SU-DHL-6 (cell line): ENCODE measurements at regions not wholly inside any gene's neighbourhood (a gene's known extent, or its start where the extent isn't known, plus 50 kb on each side); places are given as distances from the start of the nearest gene placed in this dataset.
"Not testable (repeated sequence)": the region's sequence is repeated elsewhere in the genome, so short reads cannot be mapped to it uniquely, and the experiment has no call there.

ENCODE experiments used
- H2AFZ ChIP-seq: fragments of 200-600 bp; sonication (generic); 2 replicates; pipeline ENCODE4 v1.6.1; 2014; ENCODE audit warnings: low read depth, mild to moderate bottlenecking, moderate library complexity, mixed read lengths, antibody characterized with exemption, low read length; ENCODE audit not compliant: severe bottlenecking
- H3F3A ChIP-seq: fragments of 200-600 bp; shearing (Covaris generic); 2 replicates; pipeline ENCODE4 v1.6.0; 2016; ENCODE audit warnings: antibody characterized with exemption, mild to moderate bottlenecking; ENCODE audit not compliant: insufficient read depth
- H3K27ac ChIP-seq: fragments of 200-600 bp; sonication (generic); 2 replicates; pipeline ENCODE4 v1.5.1; 2016; ENCODE audit warnings: low read depth, mild to moderate bottlenecking, low read length, moderate library complexity, mixed read lengths
- H3K27me3 ChIP-seq: fragments of 200-600 bp; sonication (generic), shearing (Covaris generic); 2 replicates; pipeline ENCODE4 v1.6.0; 2014; ENCODE audit warnings: mild to moderate bottlenecking, low read length
- H3K36me3 ChIP-seq: fragments of 200-600 bp; sonication (generic); 2 replicates; pipeline ENCODE4 v1.6.1; 2014; ENCODE audit warnings: mild to moderate bottlenecking, low read length, mixed read lengths
- H3K4me2 ChIP-seq: fragments of 300-600, 200-600 bp; shearing (Covaris generic), sonication (generic); 2 replicates; pipeline ENCODE4 v1.6.0; 2014; ENCODE audit warnings: low read length, low read depth, mild to moderate bottlenecking; ENCODE audit not compliant: poor library complexity, severe bottlenecking
- H3K4me3 ChIP-seq: fragments of 200-600 bp; sonication (generic); 2 replicates; pipeline ENCODE4 v1.5.1; 2014; ENCODE audit warnings: antibody characterized with exemption, low read length, mild to moderate bottlenecking, mixed read lengths; ENCODE audit not compliant: insufficient read depth, poor library complexity, severe bottlenecking
- H3K79me2 ChIP-seq: fragments of 200-600 bp; sonication (generic); 2 replicates; pipeline ENCODE4 v1.6.1; 2014; ENCODE audit warnings: mild to moderate bottlenecking, low read length, moderate library complexity; ENCODE audit not compliant: insufficient read depth
- H3K9ac ChIP-seq: fragments of 200-600 bp; sonication (generic); 2 replicates; pipeline ENCODE4 v1.7.0; 2014; ENCODE audit warnings: mild to moderate bottlenecking, low read length
- H3K9me2 ChIP-seq: fragments of 200-600 bp; sonication (generic); replicated peaks from 2 replicates; pipeline ENCODE4 v1.6.1; 2014; ENCODE audit warnings: low read length; ENCODE audit not compliant: insufficient read depth
- H3K9me3 ChIP-seq: fragments of 200-600 bp; sonication (generic); 2 replicates; pipeline ENCODE4 v1.6.1; 2014; ENCODE audit warnings: low read length, mixed read lengths; ENCODE audit not compliant: insufficient read depth
- H4K20me1 ChIP-seq: fragments of 200-600 bp; sonication (generic); 2 replicates; pipeline ENCODE4 v1.6.1; 2014; ENCODE audit warnings: low read depth, mild to moderate bottlenecking, antibody characterized with exemption, low read length, moderate library complexity, mixed read lengths
- CTCF ChIP-seq: fragments of 200-600 bp; sonication (generic); IDR thresholded peaks from one replicate; pipeline ENCODE4 v1.5.1; 2017; ENCODE audit warnings: antibody characterized with exemption, mild to moderate bottlenecking, low read length, moderate library complexity; ENCODE audit not compliant: insufficient read depth, poor library complexity, severe bottlenecking
- EZH2phosphoT487 ChIP-seq: fragments of 200-600 bp; sonication (generic), shearing (Covaris generic); conservative IDR thresholded peaks from 2 replicates; pipeline ENCODE4 v1.6.1; 2018; ENCODE audit warnings: mild to moderate bottlenecking, antibody characterized with exemption, low read length, moderate library complexity, mixed read lengths

- no peaks in the 10 kb centered on the region for H3F3A ChIP-seq
- H3K4me3 ChIP-seq, result no peak overlapping the region
- no peak overlapping the region for H3K27ac ChIP-seq
- no peak overlapping the region for H2AFZ ChIP-seq
- H3K9me3 ChIP-seq, result no peaks in the 10 kb centered on the region
- no peak overlapping the region for H3K9ac ChIP-seq
- H3K4me2 ChIP-seq, result no peak overlapping the region
- no peaks in the 10 kb centered on the region for H3K79me2 ChIP-seq
- no peaks in the 10 kb centered on the region for H3K27me3 ChIP-seq
- TF ChIP-seq CTCF (no peak), EZH2phosphoT487 (no peak)
- H3K9me2 ChIP-seq, result no peaks in the 10 kb centered on the region
- H4K20me1 ChIP-seq, result no peaks in the 10 kb centered on the region
- no peaks in the 10 kb centered on the region for H3K36me3 ChIP-seq
These were observed 64.3 kb upstream of the RBM19 start for GRCh38 chr12:114030451-114030850.

- Histone ChIP-seq H3K27ac (no peak overlapping the region), H3F3A (no peaks in the 10 kb centered on the region), H3K4me2 (no peak overlapping the region), H3K9me3 (no peaks in the 10 kb centered on the region), H3K9ac (no peak overlapping the region), H2AFZ (no peak overlapping the region), H3K79me2 (no peaks in the 10 kb centered on the region), H4K20me1 (no peaks in the 10 kb centered on the region), H3K36me3 (no peaks in the 10 kb centered on the region), H3K27me3 (no peaks in the 10 kb centered on the region), H3K4me3 (no peak overlapping the region), H3K9me2 (no peaks in the 10 kb centered on the region)
- TF ChIP-seq EZH2phosphoT487, result no peak
- TF ChIP-seq CTCF, result no peak
These were observed 60.7 kb upstream of the RBM19 start for GRCh38 chr12:114026805-114027204.

- no peaks in the 10 kb centered on the region for H3K27me3 ChIP-seq
- TF ChIP-seq CTCF (no peak), EZH2phosphoT487 (no peak)
- no peak overlapping the region for H3K9ac ChIP-seq
- no peak overlapping the region for H3K4me2 ChIP-seq
- H3K9me2 ChIP-seq, result no peaks in the 10 kb centered on the region
- H3K9me3 ChIP-seq, result no peaks in the 10 kb centered on the region
- H3K79me2 ChIP-seq, result no peaks in the 10 kb centered on the region
- H3F3A ChIP-seq, result no peaks in the 10 kb centered on the region
- H4K20me1 ChIP-seq, result no peaks in the 10 kb centered on the region
- H3K27ac ChIP-seq, result no peak overlapping the region
- no peaks in the 10 kb centered on the region for H3K36me3 ChIP-seq
- H3K4me3 ChIP-seq, result no peak overlapping the region
- no peak overlapping the region for H2AFZ ChIP-seq
These were observed 59.8 kb upstream of the RBM19 start for GRCh38 chr12:114025935-114026334.

- not testable (repeated sequence) for H3K27me3 ChIP-seq, H3K9ac ChIP-seq, H4K20me1 ChIP-seq, H2AFZ ChIP-seq, H3K9me3 ChIP-seq, H3K4me2 ChIP-seq, H3K4me3 ChIP-seq, H3F3A ChIP-seq, H3K36me3 ChIP-seq, H3K9me2 ChIP-seq, H3K79me2 ChIP-seq, H3K27ac ChIP-seq
These were observed 56.0 kb upstream of the RBM19 start for GRCh38 chr12:114022081-114022480.
